ENCODE measurements at regions not wholly inside any gene's neighbourhood (a gene's known extent, or its start where the extent isn't known, plus 50 kb on each side); places are given as distances from the start of the nearest gene placed in this dataset.
A peak's percentile ranks its signal among the peaks of the same experiment; 100 is the strongest.

DNA sequence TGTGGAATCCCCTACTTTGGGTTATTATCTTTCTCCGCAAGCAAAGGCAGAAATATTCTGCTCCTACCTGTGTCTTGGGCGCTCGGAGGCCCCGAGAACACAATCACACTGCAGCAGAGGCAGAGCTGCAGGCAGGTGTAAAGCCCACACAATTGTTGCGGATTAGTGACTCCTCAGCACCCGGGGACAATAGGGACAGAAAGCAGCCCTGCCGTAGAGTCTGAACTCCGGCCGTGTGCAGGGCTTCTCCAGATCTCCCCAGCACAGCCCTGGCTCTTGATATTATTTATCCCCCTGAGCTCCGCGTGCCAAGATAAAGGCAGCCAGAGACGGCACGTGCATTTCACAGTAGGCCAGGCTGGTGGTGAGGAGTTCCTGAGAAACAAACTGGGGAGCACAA is 229.2 kb downstream of the EN1 start:
- Histone ChIP-seq H3K27me3 (no peaks in the 10 kb centered on the region), H3K9me3 (ENCODE audit: low read depth) (no peaks in the 10 kb centered on the region), H3K27ac (no peak overlapping the region), H3K4me3 (no peak overlapping the region), H3K36me3 (no peaks in the 10 kb centered on the region), H3K4me1 (ENCODE audit: low read depth) (peaks cover 17% of the 10 kb centered on the region)
- DNase-seq (ENCODE audit: low read depth in 1 of 2, low spot score in 1 of 2): no peak
- TF ChIP-seq, protein P1, sequence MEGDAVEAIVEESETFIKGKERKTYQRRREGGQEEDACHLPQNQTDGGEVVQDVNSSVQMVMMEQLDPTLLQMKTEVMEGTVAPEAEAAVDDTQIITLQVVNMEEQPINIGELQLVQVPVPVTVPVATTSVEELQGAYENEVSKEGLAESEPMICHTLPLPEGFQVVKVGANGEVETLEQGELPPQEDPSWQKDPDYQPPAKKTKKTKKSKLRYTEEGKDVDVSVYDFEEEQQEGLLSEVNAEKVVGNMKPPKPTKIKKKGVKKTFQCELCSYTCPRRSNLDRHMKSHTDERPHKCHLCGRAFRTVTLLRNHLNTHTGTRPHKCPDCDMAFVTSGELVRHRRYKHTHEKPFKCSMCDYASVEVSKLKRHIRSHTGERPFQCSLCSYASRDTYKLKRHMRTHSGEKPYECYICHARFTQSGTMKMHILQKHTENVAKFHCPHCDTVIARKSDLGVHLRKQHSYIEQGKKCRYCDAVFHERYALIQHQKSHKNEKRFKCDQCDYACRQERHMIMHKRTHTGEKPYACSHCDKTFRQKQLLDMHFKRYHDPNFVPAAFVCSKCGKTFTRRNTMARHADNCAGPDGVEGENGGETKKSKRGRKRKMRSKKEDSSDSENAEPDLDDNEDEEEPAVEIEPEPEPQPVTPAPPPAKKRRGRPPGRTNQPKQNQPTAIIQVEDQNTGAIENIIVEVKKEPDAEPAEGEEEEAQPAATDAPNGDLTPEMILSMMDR (IDR thresholded peaks at IDR 0.05; ENCODE audit: low read depth, low read length): no peak

DNA sequence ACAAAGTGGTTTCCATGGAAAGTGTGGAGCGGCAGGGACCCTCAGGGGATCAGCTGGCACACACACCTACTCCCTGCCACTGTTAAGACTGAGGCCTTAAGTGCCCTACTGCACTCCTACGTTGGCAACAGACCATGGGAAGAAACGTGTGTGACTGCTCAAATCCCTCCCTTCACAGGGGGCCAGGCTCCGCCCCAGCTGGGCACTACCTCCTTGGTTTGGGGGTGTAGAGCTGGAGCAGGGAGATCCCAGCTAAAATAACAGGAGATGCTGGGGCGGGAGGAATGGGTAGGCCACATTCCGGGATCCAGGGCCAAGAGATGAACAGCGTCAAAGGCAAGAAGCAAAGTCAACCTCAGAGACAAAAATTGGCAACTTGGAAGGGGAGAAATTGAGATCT is 231.0 kb downstream of the EN1 start:
- DNase-seq (ENCODE audit: low read depth in 1 of 2, low spot score in 1 of 2): no peak
- Histone ChIP-seq H3K27ac (no peak overlapping the region), H3K36me3 (no peaks in the 10 kb centered on the region), H3K27me3 (no peaks in the 10 kb centered on the region), H3K4me1 (ENCODE audit: low read depth) (peaks cover 17% of the 10 kb centered on the region), H3K9me3 (ENCODE audit: low read depth) (no peaks in the 10 kb centered on the region), H3K4me3 (no peak overlapping the region)
- TF ChIP-seq, protein P1 (IDR thresholded peaks at IDR 0.05; ENCODE audit: low read depth, low read length): no peak

DNA sequence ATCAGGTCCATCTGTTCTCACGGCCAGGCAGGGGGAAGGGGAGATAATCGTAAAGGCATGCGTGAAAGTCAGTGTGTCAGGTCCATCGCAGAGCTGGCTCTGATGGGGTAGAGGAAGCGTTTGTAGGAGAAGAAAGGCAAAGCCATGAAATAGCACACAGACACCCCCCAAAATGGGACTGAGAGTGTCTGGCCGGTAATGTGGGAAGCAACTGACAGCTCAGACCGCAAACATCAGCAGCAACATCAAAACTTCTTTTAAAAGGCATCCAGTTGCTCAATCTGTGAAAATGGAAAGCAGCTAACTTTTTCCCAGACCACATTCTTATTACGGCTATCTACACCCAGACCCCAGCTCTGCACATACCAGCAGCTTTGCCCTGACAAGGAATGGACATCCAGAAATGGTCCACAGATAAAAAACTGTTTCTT is 232.6 kb downstream of the EN1 start:
- Histone ChIP-seq H3K27me3 (no peaks in the 10 kb centered on the region), H3K9me3 (ENCODE audit: low read depth) (no peaks in the 10 kb centered on the region), H3K36me3 (no peaks in the 10 kb centered on the region), H3K4me3 (no peak overlapping the region), H3K4me1 (ENCODE audit: low read depth) (peaks cover 17% of the 10 kb centered on the region), H3K27ac (peak overlapping the region; percentile 68)
- peak; percentile 19 to 92 for DNase-seq (ENCODE audit: low read depth in 1 of 2, low spot score in 1 of 2)
- TF ChIP-seq, protein P1 (IDR thresholded peaks at IDR 0.05; ENCODE audit: low read depth, low read length): no peak

DNA sequence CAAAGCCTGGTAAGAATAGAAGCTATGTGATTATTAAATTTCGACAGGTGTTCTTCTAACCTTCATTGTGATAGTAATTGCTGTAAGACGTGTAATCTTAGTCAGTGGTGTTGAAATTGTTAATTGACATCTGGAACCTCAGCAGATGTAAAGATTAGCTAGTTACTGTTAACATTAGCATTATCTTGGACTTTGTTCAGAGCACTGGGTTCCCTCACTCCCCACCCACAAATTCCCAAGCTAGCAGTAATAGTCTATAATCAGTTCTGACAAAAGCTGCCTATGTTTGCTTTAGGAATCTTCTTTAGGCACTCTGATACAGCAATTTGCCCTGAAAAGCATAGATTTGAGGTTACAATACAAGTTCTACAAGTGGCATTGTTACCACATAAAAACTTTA is 233.7 kb downstream of the EN1 start:
- Histone ChIP-seq H3K9me3 (ENCODE audit: low read depth) (no peaks in the 10 kb centered on the region), H3K27ac (no peak overlapping the region), H3K4me3 (no peak overlapping the region), H3K4me1 (ENCODE audit: low read depth) (peaks cover 17% of the 10 kb centered on the region), H3K36me3 (no peaks in the 10 kb centered on the region), H3K27me3 (no peaks in the 10 kb centered on the region)
- TF ChIP-seq, protein P1 (IDR thresholded peaks at IDR 0.05; ENCODE audit: low read depth, low read length): no peak
- DNase-seq (ENCODE audit: low read depth in 1 of 2, low spot score in 1 of 2): no peak

DNA sequence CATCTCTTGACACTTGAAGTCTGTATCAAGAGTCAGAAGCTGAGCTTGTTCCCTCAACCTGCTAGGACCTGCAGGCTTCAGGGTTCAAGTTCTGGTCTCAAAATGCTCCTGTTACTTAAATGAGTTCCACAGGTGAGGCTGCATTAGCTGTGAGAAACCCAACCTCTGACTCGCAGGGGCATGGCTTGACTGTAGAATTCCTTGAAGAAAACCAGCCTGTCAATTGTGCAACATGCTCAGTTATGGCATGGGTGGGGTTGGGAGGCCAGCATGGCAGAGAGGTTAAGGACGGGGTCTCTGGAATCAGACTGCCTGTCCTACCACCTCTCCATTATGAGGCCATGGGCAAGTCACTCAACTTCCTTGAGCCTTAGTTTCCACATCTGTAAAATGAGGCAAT is 235.8 kb downstream of the EN1 start:
- no peaks in the 10 kb centered on the region for H3K27me3 ChIP-seq
- no peak for DNase-seq (ENCODE audit: low read depth in 1 of 2, low spot score in 1 of 2)
- H3K27ac ChIP-seq: no peak overlapping the region
- TF ChIP-seq, protein P1 (IDR thresholded peaks at IDR 0.05; ENCODE audit: low read depth, low read length): no peak
- peaks cover 17% of the 10 kb centered on the region for H3K4me1 ChIP-seq (ENCODE audit: low read depth)
- no peaks in the 10 kb centered on the region for H3K36me3 ChIP-seq
- no peaks in the 10 kb centered on the region for H3K9me3 ChIP-seq (ENCODE audit: low read depth)
- H3K4me3 ChIP-seq: no peak overlapping the region

DNA sequence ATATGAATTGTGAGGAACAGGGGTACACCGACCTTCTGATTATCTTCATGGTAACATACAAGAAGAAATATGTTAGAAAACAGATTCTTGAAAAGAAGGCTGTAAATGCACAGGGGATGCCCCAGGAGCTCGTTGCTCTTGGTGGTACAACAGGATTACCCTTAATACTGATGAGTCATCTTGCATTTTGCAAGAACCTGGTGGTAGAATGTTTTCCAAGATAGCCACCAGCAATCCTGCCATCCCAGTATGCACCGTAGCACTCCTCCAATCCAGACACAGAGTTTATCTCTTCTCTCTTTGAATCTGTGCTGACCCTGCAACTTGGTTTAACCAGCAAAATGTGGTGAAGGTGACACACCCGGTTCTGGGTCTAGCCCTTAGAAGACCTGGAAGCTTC is 238.3 kb downstream of the EN1 start:
- H3K27ac ChIP-seq: no peak overlapping the region
- no peak overlapping the region for H3K4me3 ChIP-seq
- H3K27me3 ChIP-seq: no peaks in the 10 kb centered on the region
- peak in 1 of 2 donors; percentile 29 for DNase-seq (ENCODE audit: low read depth in 1 of 2, low spot score in 1 of 2)
- peaks cover 14% of the 10 kb centered on the region for H3K4me1 ChIP-seq (ENCODE audit: low read depth)
- no peaks in the 10 kb centered on the region for H3K36me3 ChIP-seq
- no peaks in the 10 kb centered on the region for H3K9me3 ChIP-seq (ENCODE audit: low read depth)
- TF ChIP-seq, protein P1 (IDR thresholded peaks at IDR 0.05; ENCODE audit: low read depth, low read length): no peak
